ENCODE measurements at regions not wholly inside any gene's neighbourhood (a gene's known extent, or its start where the extent isn't known, plus 50 kb on each side); places are given as distances from the start of the nearest gene placed in this dataset.

DNA sequence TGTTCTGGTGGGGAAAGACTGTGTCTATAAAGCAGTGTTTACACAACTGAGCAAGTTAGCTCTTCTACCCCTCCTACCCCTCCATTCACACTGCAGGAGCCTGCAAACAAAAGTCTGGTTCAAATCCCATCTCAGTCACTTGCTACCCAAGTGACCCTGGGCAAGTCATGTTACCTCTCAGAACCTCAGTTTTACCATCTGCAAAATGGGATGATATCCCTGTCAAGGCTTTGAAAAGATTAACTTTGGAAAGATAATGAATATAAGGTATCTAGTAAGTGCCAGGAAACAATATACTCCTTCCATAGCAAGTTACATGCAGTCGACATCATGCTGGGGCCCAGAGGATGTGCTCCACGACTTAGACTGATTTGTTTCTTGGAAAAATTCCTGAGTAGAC lies 161.5 kb downstream of the SEC61B start:
- TF ChIP-seq GATA2 (IDR thresholded peaks at IDR 0.05; ENCODE audit: low read depth, low read length), result no peak
- TF ChIP-seq GATA3 (IDR thresholded peaks at IDR 0.05; ENCODE audit: low read depth, low read length), result no peak
